Astrocyte of the spinal cord (primary cell): ENCODE measurements at regions not wholly inside any gene's neighbourhood (a gene's known extent, or its start where the extent isn't known, plus 50 kb on each side); places are given as distances from the start of the nearest gene placed in this dataset.

ENCODE experiments used
- DNase-seq: peaks from one replicate; pipeline ENCODE4 v3.0.0; 2011; ENCODE audit warnings: low read depth, low spot score
- H3K4me3 ChIP-seq: 2 replicates; pipeline ENCODE4 v1.5.1; 2011; ENCODE audit warnings: low read depth, mild to moderate bottlenecking, low read length, moderate library complexity
- CTCF ChIP-seq: IDR thresholded peaks from 2 replicates; pipeline ENCODE4 v1.5.1; 2012; ENCODE audit warnings: low read depth, mild to moderate bottlenecking, low read length, inconsistent platforms
- in situ Hi-C: cut with HindIII; loops from 2 replicates; pipeline ENCODE4 v1.10.0; 2017; ENCODE audit warnings: low sequenced_read_pairs

- in situ Hi-C loops = no loop called here
- DNase-seq = no peak
- no peak for TF ChIP-seq CTCF
Measured at GRCh38 chr22:48424201-48424627, 1403.5 kb downstream of the BRD1 start.

GRCh38 chr22:48423481-48423911 lies 1404.2 kb downstream of the BRD1 start:
- TF ChIP-seq CTCF = no peak
- no peak for DNase-seq
- H3K4me3 ChIP-seq = no peak overlapping the region
- in situ Hi-C loops = no loop called here

More at GRCh38 chr22:48424201-48424627, 1403.5 kb downstream of the BRD1 start:
- H3K4me3 ChIP-seq = no peak overlapping the region

- no peak for DNase-seq
- H3K4me3 ChIP-seq = no peak overlapping the region
- TF ChIP-seq CTCF = no peak
- in situ Hi-C loops = no loop called here
Measured at GRCh38 chr22:48422900-48423480, 1404.7 kb downstream of the BRD1 start.

- in situ Hi-C loops = no loop called here
- no peak for DNase-seq
- no peak overlapping the region for H3K4me3 ChIP-seq
- TF ChIP-seq CTCF = no peak
Measured at GRCh38 chr22:48418831-48419230, 1408.8 kb downstream of the BRD1 start.

- in situ Hi-C loops = no loop called here
- no peak for DNase-seq
- TF ChIP-seq CTCF = no peak
- no peak overlapping the region for H3K4me3 ChIP-seq
Measured at GRCh38 chr22:48417225-48418070, 1410.2 kb downstream of the BRD1 start.

- H3K4me3 ChIP-seq = no peak overlapping the region
- in situ Hi-C loops = no loop called here
- DNase-seq = no peak
- no peak for TF ChIP-seq CTCF
Measured at GRCh38 chr22:48416396-48417224, 1411.1 kb downstream of the BRD1 start.
